BE2C (cell line): ENCODE measurements at regions not wholly inside any gene's neighbourhood (a gene's known extent, or its start where the extent isn't known, plus 50 kb on each side); places are given as distances from the start of the nearest gene placed in this dataset.
"Not testable (repeated sequence)": the region's sequence is repeated elsewhere in the genome, so short reads cannot be mapped to it uniquely, and the experiment has no call there.

Experiments
- DNase-seq: peaks from one replicate; pipeline ENCODE4 v3.0.0-alpha.2; 2020
- H3K27me3 ChIP-seq: fragments of 250-450 bp; sonication (Bioruptor Pico); 2 replicates; pipeline ENCODE4 v1.5.1; 2020; ENCODE audit warnings: mild to moderate bottlenecking
- H3K36me3 ChIP-seq: fragments of 250-450 bp; sonication (Bioruptor Pico); 2 replicates; pipeline ENCODE4 v1.5.1; 2020; ENCODE audit warnings: mild to moderate bottlenecking
- H3K4me1 ChIP-seq: fragments of 250-450 bp; sonication (Bioruptor Pico); 2 replicates; pipeline ENCODE4 v1.5.1; 2020
- H3K4me3 ChIP-seq: 2 replicates; pipeline ENCODE4 v1.5.1; 2011; ENCODE audit warnings: low read depth, low read length
- H3K9me3 ChIP-seq: fragments of 250-450 bp; sonication (Bioruptor Pico); 2 replicates; pipeline ENCODE4 v1.5.1; 2020

- not testable (repeated sequence) for DNase-seq, H3K4me1 ChIP-seq, H3K36me3 ChIP-seq, H3K27me3 ChIP-seq, H3K9me3 ChIP-seq, H3K4me3 ChIP-seq
Measured at GRCh38 chr15:20251214-20252005, 290.2 kb downstream of the GOLGA6L6 start.

- not testable (repeated sequence) for H3K4me3 ChIP-seq, H3K36me3 ChIP-seq, H3K9me3 ChIP-seq, H3K27me3 ChIP-seq, DNase-seq, H3K4me1 ChIP-seq
Measured at GRCh38 chr15:20250206-20250605, 291.4 kb downstream of the GOLGA6L6 start.

- not testable (repeated sequence) for H3K4me3 ChIP-seq, H3K4me1 ChIP-seq, H3K27me3 ChIP-seq, DNase-seq, H3K9me3 ChIP-seq, H3K36me3 ChIP-seq
Measured at GRCh38 chr15:20249677-20249970, 292.0 kb downstream of the GOLGA6L6 start.

GRCh38 chr15:20248434-20248833 lies 293.2 kb downstream of the GOLGA6L6 start:
- H3K4me3 ChIP-seq, DNase-seq, H3K36me3 ChIP-seq, H3K4me1 ChIP-seq, H3K9me3 ChIP-seq, H3K27me3 ChIP-seq: not testable (repeated sequence)

GRCh38 chr15:20247137-20247536 lies 294.5 kb downstream of the GOLGA6L6 start:
- not testable (repeated sequence) for H3K4me1 ChIP-seq, H3K9me3 ChIP-seq

GRCh38 chr15:20246624-20247023 lies 295.0 kb downstream of the GOLGA6L6 start:
- not testable (repeated sequence) for H3K9me3 ChIP-seq, H3K4me3 ChIP-seq, H3K27me3 ChIP-seq, H3K4me1 ChIP-seq, H3K36me3 ChIP-seq, DNase-seq

More at GRCh38 chr15:20247137-20247536, 294.5 kb downstream of the GOLGA6L6 start:
- H3K4me3 ChIP-seq, DNase-seq, H3K36me3 ChIP-seq, H3K27me3 ChIP-seq: not testable (repeated sequence)

GRCh38 chr15:20245856-20246255 lies 295.7 kb downstream of the GOLGA6L6 start:
- not testable (repeated sequence) for H3K36me3 ChIP-seq, H3K9me3 ChIP-seq, H3K4me3 ChIP-seq, DNase-seq, H3K4me1 ChIP-seq, H3K27me3 ChIP-seq

GRCh38 chr15:20244792-20245191 lies 296.8 kb downstream of the GOLGA6L6 start:
- not testable (repeated sequence) for H3K9me3 ChIP-seq, H3K4me1 ChIP-seq, DNase-seq, H3K4me3 ChIP-seq, H3K36me3 ChIP-seq, H3K27me3 ChIP-seq

- H3K4me3 ChIP-seq, H3K27me3 ChIP-seq, H3K36me3 ChIP-seq, H3K9me3 ChIP-seq, DNase-seq, H3K4me1 ChIP-seq: not testable (repeated sequence)
Measured at GRCh38 chr15:20243486-20244240, 297.9 kb downstream of the GOLGA6L6 start.

- not testable (repeated sequence) for DNase-seq, H3K9me3 ChIP-seq, H3K36me3 ChIP-seq, H3K4me1 ChIP-seq, H3K27me3 ChIP-seq, H3K4me3 ChIP-seq
Measured at GRCh38 chr15:20240366-20240917, 301.2 kb downstream of the GOLGA6L6 start.

- H3K9me3 ChIP-seq, DNase-seq, H3K27me3 ChIP-seq, H3K4me1 ChIP-seq, H3K36me3 ChIP-seq, H3K4me3 ChIP-seq: not testable (repeated sequence)
Measured at GRCh38 chr15:20239186-20239585, 302.4 kb downstream of the GOLGA6L6 start.

- DNase-seq, H3K36me3 ChIP-seq, H3K4me1 ChIP-seq, H3K4me3 ChIP-seq, H3K27me3 ChIP-seq, H3K9me3 ChIP-seq: not testable (repeated sequence)
Measured at GRCh38 chr15:20237256-20238020, 304.2 kb downstream of the GOLGA6L6 start.

GRCh38 chr15:20235728-20236127 lies 305.9 kb downstream of the GOLGA6L6 start:
- not testable (repeated sequence) for H3K4me3 ChIP-seq, H3K4me1 ChIP-seq, H3K9me3 ChIP-seq, H3K36me3 ChIP-seq, H3K27me3 ChIP-seq, DNase-seq

- not testable (repeated sequence) for H3K36me3 ChIP-seq, DNase-seq, H3K4me1 ChIP-seq, H3K27me3 ChIP-seq, H3K9me3 ChIP-seq, H3K4me3 ChIP-seq
Measured at GRCh38 chr15:20234006-20234540, 307.5 kb downstream of the GOLGA6L6 start.

- not testable (repeated sequence) for H3K4me1 ChIP-seq, H3K36me3 ChIP-seq, H3K4me3 ChIP-seq, H3K27me3 ChIP-seq, DNase-seq, H3K9me3 ChIP-seq
Measured at GRCh38 chr15:20232457-20232856, 309.1 kb downstream of the GOLGA6L6 start.
